NCI-H1092 (cell line): ENCODE measurements at regions not wholly inside any gene's neighbourhood (a gene's known extent, or its start where the extent isn't known, plus 50 kb on each side); places are given as distances from the start of the nearest gene placed in this dataset.

Experiments used
- DNase-seq: peaks from one replicate; lab custom pipeline; 2025; lab: John Stamatoyannopoulos, UW

DNA sequence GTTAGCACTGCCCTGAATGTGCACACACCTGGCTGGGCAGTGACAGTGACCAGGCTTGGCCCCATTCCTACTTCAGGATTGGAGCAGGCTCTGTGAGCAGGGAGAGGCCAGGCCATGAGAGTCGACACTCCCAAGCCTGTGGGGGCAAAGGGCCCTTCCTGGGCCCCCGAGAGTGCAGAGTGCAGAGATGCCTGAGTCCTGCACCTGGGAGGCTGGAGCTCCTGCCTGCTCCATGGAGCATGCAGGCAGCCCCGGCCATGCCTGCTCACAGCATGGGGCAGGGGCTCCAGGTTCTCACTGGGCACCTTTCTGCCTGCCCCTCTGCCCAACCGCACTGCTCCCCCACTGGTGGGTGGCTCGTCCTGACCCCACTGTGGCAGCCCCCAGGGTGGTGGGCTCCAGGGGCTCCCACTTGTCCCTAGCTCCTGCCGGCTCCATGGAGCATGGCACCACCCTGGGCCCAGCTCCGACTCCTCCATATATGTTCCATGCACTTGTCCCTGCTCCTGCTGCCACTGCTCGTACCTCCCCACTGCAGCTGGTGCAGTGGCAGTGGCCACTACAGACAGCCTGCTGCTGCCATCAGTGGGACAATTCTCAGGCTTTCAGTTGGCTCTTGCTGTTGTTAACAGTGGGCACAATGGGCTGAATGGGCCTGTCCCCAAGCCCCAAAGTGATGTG lies 282.0 kb downstream of the RPRM start:
- no peak for DNase-seq

DNA sequence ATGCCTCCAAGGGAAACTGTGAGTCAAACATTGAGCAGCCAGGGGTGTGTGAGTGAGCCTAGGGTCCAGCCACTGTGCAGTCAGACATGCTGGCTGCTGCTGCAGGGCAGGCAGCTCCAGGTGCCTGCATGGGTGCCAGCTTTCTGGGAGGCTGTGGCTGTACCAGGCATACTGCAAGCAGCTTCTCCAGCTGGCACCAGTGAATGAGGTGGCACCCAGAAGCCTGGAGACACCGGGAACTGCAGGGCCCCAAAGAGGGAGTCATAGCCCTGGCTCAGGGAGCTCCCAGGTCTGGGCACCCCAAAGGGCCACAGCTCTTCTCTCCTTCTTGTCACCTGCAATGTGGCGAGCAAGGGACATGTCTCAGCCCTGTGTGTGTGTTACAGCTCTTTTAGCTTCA lies 283.2 kb downstream of the RPRM start:
- no peak for DNase-seq

DNA sequence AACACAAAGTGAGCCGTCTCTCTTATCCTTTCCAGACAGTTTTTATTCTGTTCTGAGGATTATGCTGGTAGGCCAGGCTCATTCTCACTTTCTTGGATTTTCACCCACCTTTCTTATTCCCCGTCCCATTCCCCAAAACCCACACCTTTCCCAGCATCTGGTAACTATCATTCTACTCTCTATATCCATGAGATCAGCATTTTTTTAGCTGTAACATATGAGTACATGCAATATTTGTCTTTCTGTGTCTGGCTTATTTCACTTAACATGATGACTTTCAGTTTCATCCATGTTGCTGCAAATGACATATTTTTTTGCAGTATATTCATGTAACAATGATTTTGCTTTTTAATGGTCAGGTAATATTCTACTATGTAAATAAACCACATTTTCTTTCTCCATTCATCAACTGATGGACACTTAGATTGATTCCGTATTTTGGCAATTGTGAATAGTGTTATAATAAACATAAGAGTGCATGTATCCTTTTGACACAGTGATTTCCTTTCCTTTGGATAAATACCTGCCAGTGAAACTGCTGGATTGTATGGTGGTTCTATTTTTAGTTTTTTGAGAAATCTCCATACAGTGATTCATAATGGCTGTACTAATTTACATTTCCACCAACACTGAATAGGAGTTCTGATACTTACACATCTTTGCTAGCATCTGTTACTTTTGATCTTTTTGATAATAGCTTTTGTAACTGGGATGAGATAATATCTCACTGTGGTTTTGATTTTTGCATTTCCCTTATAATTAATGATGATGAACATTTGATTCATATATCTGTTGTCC lies 289.3 kb downstream of the RPRM start:
- DNase-seq, result no peak

DNA sequence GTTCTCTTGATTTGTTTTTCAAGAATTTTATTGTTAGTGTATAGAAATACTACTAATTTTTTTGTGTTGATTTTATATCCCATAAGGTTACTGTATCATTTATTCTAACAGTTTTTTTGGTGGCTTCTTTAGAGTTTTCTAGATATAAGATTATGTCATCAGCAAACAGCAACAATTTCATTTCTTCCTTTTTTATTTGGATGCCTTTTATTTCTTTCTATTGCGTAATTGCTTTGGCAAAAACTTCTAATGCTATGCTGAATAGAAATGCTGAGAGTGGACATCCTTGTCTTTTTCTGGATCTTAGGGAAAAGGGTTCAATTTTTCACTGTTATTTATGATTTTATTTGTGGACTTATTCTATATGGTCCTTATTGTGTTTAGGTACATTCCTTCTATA lies 298.8 kb downstream of the RPRM start:
- DNase-seq, result no peak

DNA sequence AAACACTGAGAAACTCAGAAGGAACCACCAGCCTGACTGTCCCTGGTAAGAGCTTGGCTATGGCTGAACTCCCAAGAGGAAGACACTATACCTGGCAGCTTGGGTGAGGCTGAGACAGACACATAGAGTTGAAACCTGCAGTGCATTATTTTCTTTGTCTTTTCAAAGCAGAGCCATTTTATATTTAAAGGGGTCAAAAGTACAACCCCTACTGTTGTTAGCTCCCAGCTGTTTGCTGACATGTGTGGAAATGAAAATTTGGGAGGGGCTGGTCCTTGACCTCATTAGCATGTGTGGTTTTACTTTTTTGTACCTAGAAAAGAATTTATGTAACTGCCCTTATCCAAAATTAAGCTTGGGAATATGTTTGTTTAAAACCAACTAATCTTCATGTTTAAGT lies 309.0 kb downstream of the RPRM start:
- no peak for DNase-seq

DNA sequence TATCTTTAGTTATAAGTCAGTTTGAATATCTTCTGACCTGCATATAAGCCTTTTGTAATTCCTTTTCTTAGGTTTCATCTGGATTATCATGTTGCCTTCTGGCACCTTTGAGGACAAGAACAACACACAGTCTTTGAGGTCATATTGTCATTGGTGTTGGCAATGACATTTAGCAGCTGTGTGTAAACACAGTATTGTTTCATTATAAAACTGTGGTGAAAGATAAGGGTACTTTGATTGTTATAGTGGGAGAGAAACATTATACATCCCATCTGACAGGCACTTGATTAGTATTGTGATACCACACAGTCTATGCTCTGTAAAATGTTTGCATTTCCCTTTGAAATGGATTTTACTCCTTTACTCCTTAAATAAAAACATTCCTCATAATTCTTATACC lies 313.5 kb downstream of the RPRM start:
- no peak for DNase-seq

DNA sequence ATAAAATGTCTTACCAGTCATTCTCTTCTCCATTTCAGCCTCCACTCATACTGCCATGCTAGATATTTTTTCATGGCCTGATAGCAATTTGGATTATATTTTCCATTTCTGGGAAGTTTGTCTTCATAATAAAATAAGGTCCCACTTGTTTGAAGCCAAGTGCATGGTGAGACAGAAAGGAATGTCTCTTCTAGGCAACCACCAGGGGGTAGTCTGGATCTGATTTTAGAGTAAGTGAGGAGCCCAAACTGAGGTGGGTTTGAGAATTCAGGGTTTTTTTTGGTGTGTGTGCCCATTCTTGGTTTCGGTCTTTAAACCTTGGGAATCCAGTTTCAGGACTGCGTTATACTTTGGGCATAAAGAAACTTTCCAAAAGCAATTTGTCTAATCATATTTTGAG lies 315.5 kb downstream of the RPRM start:
- peak; percentile 8 for DNase-seq

DNA sequence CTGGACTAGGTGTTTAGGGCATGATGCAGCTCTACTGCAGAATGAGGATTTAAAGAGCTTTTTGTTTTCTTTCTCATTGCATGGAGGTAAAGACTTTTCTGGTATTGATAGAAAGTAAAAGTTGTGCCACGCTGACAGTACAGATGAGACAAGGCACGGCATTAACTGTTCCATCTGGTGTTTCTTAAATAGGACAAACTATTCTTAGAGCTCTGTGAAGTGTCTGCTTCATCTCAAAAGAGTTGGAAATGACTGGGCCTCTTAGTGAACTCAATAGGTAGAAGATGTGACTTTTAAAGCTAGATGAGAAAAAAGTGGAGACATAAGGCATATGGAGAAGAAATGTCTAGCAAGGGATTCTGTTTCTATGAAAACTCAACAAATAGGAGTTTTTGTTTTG lies 321.8 kb downstream of the RPRM start:
- DNase-seq, result no peak

DNA sequence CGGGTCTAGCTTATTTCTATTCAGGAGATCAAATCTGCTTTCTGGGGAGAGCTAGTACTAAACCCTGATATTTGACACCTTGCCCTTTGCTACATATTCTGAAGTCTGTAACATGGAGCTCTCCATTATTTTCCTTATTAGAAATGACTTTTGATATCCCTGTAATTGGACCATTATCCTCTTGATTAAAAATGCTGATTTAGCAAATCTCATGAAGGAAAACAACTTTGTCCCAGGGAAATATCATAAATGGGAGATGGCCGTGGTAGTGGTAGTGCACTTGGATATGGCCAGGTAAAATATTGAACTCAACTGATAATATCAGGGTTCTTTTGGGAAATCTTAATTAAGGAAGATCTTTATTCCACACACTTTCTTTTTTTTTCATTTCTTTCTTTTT lies 326.5 kb downstream of the RPRM start:
- no peak for DNase-seq

DNA sequence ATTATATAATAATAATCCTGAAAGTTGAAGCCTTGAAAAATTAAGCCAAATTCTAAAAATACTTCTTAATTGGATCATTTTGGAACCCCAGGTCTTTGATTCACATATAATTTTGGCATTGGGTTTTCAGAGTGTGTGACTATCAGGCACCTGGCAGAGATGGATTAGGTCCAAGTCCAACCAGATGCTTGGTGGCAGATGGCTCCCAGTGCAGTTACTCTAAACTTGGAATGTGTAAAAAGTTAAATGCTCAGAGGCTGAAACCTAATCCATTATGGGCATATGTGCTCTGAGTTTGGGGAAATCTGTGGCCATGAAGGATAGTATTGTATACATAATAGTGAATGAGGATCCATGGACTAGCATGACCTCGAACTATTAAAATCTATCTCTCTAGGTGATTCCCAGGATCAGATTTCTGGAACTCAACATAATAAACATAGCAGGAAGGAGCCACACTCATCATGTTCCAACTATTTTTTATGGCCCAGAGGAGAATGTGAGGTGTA lies 333.0 kb downstream of the RPRM start:
- no peak for DNase-seq

DNA sequence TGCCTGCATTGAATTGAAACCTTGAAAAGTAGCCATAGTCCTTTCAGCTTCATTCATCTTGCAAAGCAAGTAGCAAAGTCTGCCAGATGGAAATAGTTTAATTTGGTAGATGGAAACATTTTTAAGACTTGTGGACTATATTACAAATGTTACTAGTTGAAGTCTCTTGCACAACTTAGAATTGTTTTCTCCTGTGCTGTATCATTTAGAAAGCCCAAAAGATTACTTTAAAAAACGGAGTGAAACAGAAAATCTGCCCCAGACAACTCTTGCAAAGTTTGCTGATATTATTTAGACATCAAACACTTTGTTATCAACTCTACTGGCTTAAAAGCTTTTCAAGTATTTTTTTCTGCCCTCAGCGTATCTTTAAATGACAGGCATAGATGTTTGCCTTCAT lies 335.0 kb downstream of the RPRM start:
- DNase-seq, result no peak

DNA sequence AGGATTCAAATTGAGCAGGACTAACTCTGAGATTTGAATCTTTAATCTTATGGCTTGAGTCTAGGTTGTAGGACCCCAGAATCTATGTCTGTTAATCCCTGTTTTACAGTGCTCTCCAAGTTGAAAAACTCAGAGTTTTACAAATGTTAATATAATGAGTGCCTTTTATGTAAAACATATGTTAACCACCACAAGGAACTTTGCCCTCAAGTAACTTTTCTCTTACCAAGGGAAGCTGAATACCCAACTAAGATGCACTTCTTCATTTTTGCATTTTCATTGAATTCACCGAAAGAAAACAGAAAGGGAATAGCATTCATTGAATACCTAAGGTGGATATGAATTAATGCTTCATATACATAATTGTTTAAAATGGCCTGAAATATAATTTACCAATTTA lies 338.1 kb downstream of the RPRM start:
- no peak for DNase-seq

DNA sequence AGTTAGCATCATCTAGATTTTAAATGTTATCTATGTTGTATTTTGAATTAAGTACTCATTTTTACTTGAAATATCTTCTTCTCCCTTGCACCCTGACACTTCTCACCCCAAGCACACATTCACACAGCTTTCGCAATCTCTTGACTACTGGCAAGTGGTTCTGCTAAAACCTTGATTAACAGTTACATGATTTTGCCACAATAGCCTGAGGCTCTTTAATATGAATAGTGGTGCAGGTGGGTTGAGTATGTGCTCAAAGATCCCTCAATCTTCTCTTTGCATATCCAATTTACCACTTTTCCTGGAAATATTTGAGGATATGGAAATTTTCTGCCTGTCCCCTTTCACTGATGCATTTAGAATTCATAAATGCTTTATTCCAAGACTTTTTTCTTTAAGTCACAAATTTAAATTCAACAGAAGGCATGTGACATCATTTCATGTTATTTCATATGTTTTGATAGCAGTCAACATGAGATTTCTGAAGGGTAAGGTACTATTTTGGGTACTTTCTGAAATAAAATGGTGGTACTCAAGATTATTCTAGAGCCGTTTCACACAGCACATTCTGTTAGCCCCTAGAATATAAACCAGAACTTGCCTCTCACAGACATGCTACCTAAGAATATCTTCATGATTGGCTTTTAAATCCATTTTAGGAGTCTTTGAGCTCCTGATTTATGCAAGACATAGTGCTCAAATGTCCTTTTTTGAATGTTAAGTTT lies 339.7 kb downstream of the RPRM start:
- no peak for DNase-seq

DNA sequence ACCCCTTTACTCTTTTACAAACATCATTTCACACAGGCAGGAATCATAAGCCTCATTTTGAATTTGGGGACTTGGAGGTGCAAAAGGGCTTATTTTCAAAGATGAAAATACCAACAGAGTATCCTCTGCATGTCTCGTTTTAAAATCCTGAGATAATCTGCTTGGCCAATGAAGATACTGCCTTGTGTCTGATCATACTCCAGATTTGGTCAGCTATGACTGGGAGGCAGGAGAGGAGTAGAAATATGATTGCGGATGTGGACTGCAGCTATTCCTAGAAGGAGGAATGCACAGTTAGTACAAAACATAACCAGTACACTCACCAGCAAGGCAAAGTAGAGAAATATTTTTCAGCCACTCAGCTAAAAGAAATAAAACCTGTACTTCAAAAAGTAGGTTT lies 342.3 kb downstream of the RPRM start:
- no peak for DNase-seq

DNA sequence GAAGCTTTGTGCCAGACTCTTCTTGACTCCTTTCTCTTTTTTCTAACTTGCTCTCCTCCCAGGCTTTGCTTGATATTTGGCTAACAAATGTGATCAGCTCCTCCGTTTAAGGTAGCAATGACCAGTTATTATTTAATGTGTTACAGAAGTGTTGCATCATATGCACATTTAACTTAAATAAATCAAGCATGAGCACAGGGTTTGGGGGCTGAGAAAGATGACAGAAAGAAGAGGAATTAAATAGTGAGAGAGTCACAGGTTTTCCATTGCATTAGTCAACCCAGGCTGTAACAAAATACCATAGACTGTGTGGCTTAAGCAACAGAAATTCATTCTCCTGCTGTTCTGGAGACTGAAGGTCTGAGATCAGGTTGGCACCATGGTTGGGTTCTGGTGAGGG lies 343.8 kb downstream of the RPRM start:
- DNase-seq, result no peak

DNA sequence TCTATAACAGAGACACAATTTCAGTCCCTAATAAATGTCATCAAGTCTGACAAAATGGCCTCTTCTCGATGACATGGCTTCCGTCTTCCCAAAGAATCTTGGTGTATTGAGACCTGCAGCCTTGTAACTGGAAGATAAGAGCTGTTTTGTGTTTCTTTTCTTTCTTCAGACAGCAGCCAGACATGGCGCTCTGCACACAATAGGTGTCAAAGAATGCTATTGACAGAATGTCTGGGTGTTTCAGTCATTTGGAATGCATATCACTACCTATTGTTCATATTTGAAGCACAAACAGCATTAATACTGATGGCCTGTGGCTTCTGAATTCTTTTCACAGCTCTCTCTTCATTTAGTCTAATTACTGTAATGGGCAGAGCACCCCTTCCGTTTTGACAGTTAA lies 344.8 kb downstream of the RPRM start:
- DNase-seq, result no peak

DNA sequence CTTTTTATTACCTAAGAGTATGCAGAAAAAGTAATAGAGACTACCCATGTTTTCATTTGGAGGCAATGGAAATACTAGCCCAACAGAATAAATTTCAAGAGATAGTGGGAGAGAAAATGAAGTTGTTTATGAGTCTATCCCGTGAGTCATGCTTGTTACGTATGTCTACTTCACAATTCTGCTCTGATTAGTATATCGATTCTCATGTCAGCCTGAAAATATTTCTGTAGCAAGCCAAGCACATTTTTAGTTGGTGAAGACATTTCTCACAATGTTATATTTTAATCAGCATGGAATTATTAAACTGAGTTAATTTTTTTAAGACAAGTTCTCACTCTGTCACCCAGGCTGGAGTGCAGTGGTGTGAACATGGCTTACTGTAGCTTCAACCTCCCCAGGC lies 346.1 kb downstream of the RPRM start:
- DNase-seq, result no peak

DNA sequence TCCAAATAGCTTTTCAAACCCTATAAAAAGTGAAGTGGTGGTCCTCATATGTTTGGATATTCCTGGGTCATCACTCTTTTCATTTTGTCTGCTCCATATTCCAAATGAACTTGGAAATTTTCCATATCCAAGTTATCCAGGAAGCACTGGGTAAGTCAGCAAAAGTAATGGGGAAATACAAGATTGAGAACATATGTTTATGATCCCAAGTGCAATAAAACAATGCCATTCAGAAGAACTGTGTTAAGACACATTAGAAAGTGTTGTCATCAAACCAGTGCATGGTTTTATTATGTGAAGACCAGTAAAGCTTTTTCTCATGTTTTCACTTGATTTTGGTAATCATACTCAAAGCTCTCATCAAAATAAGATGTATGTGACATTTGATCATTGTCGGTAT lies 363.4 kb downstream of the RPRM start:
- DNase-seq, result no peak

DNA sequence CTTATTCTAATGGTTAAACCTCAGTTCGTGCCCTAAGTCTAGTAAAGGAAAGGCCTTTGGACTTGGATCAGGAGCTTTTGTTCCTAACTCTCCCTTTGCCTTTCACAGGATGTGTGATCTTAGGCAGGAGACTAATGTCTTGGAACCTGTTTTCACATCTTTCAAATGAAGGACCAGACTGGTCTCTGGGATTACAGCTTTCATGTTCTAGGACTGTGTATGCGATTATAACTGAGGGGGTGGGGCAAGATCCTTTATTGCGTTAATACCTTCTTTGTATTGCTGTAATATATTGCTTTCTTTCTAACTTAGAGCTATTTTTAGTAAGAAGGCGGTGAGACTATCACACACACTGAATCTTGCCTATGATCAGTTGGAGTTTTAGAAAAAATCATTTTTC lies 368.1 kb downstream of the RPRM start:
- no peak for DNase-seq

DNA sequence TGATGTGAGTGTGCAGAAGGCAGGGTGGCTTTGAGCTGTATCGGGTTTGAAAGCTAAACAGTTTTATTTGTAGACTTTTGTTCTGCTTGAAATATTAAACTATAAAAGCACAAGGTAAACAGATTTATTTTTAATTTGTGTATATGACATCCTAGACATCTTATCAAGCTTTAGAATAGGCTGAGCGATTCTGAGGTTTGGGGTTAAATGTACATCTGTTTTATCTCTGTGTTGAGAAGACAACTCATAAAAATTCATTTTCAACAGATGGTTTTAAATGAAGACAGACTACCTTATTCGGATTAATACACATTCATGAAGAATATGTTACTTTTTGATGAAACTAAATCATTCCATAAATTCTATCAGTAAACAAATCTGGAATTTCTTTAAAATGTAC lies 368.8 kb downstream of the RPRM start:
- no peak for DNase-seq

DNA sequence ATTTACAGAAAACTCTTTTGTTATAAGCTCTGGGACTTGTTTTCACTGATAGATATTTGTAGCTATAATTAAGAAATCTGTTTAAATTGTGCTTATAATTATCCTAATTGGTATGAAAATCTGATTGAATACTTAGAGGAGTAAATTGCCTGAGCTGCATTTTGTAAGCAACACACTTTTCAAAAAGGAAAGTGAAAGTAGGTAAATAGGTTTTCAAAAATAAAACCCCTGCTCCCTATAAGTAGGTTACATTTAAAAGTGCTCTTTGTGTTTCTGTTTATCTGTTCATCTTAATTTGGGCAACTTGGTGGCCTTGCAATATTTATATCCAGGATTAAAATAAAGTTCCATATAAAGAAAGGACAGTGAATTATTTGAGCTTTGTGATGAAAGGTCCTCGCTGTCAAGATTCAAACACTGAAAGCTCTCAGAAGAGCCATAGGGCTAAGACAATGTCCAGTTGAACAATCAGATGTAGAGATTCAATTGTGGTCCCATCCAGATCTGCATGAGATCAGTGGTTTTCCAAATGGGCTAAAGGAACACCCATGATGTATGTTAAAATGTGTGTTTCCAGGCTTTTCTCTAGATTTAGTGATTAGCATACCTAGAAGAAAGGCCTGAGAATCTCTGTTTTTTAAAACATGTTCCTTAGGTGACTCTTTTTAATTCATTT lies 371.6 kb downstream of the RPRM start:
- no peak for DNase-seq

DNA sequence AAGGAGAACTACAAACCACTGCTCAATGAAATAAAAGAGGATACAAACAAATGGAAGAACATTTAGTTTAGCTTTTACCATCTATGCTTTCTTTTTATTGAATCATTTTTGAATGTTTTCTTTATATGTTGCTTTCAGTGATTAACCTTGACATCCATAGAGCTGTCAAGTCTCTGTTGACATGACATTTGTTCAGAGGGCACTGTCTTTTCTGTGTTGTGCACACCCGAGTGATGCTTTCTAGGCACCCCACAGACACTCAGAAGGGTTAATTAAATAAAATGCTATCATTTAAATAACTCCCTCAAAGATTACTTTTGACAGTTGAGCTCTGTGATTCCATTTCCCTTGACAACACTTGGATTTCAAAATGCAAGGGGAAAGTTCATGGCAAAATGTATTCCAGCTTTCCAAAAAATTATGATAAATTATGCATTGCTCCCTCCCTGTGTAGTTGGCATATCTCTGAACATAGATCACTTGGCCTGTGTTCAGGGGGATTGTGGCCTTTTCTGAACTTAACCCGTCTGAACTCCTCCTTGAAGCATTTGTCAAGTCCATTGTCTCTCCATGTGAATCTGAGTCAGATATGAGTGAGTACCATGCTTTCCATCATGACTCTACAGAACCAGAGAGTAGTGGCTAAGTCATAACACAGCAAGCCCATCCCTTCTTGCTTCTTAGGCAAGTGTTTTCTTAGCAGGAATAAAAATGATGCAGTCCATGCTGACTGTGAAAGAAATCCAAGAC lies 372.6 kb downstream of the RPRM start:
- no peak for DNase-seq
